OCI-LY3 (cell line): ENCODE measurements at regions not wholly inside any gene's neighbourhood (a gene's known extent, or its start where the extent isn't known, plus 50 kb on each side); places are given as distances from the start of the nearest gene placed in this dataset.

Experiments used
- CTCF ChIP-seq: fragments of 200-600, 300-600 bp; sonication (generic); IDR thresholded peaks from 2 replicates; pipeline ENCODE4 v1.5.1; 2014; ENCODE audit warnings: antibody characterized with exemption, low read length, low read depth
- EZH2phosphoT487 ChIP-seq: fragments of 200-600 bp; shearing (Covaris generic); IDR thresholded peaks from 2 replicates; pipeline ENCODE4 v1.6.1; 2018; ENCODE audit warnings: antibody characterized with exemption, mixed run types, low read depth

GRCh38 chr3:80890571-80890970 is 870.9 kb downstream of the GBE1 start:
- TF ChIP-seq CTCF = no peak
- TF ChIP-seq EZH2phosphoT487 = no peak
